GM19463 (cell line): ENCODE measurements at regions not wholly inside any gene's neighbourhood (a gene's known extent, or its start where the extent isn't known, plus 50 kb on each side); places are given as distances from the start of the nearest gene placed in this dataset.
"Not testable (repeated sequence)": the region's sequence is repeated elsewhere in the genome, so short reads cannot be mapped to it uniquely, and the experiment has no call there.

Experiments used
- ATAC-seq: cut with Tn5 transposase; IDR thresholded peaks from one replicate; pipeline ENCODE4 v1.9.1; 2021; ENCODE audit warnings: mild to moderate bottlenecking, moderate library complexity; ENCODE audit not compliant: unreplicated experiment

DNA sequence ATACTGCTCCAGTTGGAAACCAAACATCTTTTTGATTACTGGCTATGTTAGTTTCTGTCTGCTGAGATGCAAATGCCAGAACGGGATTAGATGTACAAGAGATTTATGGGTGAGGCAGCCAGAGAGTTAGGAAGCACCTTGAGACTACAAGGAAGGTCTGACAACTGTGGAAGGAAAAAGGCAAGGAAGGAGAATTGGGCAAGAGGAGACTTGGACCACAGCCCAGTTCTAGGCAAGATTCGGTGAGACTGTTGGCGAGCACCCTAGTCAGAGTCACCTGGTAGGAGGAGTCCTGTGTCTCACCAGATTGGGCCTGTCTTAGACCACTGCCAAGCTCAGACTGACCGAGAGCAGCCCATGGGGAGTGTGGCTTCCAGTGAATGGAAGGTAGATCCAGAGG lies 91.8 kb upstream of the F13A1 start:
- no peak for ATAC-seq

DNA sequence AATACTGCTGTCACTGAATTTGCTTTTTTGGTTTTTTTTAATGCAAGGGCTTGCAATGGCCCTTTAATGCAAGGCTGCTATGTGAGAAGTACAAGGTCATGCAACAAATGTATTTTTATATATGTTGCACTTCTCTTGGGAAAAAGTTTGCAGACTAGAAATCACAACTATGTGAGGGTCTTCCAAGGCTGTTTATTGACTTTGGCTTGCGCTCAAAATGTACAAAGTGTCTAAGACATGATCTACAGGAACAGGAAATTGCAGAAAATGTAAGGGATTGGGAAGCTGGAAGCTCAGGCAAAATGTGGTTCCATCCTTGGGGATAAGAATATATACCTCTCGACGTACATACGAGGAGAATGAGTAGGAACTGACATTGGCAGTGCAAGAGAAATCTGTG lies 92.2 kb upstream of the F13A1 start:
- no peak for ATAC-seq

DNA sequence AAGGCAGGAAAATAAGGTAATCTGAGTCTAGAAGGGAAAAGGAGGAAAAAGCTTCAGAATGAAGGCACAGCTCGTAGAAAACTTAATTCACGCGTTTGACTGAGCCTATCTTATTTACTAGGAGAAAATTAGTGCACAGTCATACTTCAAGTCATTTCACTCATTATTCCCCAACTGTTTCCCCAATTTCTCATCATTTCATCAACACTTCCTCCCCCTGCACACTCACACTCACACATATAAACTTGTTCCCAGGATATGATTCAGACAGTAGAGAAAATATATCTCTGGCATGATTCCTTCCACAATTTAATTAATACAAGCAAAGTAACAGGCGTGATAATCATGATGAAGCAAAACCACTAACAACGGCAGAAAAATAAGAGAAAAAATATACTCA lies 94.5 kb upstream of the F13A1 start:
- ATAC-seq = no peak

DNA sequence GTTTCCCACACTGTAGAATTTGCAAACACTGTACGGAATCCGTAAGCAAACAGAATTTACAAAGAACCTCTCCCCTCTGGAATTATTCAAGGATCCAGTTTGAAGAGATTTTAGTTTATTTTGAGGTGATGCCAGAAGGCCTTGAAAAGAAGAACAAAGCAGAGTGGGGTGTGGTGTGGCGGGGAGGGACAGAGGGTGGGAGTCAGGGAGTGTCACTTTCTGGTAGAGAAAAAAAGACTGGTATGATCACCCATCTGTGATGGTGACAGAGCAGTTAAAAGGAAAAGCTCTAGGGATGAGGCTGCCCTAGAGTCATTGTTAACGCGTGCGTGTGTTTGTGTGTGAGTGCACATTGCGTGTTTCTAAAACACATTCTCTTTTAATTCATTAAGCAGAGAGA lies 97.0 kb upstream of the F13A1 start:
- no peak for ATAC-seq

DNA sequence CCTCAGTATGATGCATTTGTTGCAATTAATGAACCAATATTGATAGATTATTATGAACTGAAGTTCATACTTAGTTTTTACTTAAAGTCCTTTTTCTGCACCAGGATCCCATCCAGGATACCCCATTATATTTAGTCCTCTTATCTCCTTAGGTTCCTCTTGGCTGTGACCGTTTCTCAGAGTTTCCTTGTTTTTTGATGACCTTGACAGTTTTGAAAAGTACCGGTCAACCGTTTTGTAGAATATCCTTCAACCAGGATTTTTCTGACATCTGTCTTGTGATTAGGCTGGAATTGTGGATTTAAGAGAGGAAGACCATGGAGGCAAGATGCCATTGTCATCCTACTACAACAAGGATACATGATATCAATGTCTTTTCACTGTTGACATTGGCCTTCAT lies 98.0 kb upstream of the F13A1 start:
- no peak for ATAC-seq

DNA sequence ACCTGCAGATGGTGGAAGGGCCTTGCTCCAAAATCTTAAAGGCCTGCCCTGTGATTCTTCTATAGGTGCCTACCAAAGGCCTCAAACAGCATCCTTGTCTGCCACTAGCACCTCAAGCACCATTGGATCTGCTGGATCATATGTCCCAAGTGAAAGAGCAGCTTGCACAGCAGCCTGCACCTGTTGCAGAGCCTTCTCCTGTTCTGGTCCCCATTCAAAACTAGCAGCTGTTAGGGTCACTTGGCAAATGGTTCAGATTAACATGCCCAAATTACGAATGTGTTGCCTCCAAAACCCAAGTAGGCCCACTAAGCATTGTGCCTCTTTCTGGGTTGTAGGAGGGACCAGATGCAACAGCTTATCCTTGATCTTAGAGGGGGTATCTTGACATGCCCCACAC lies 99.6 kb upstream of the F13A1 start:
- ATAC-seq = no peak

DNA sequence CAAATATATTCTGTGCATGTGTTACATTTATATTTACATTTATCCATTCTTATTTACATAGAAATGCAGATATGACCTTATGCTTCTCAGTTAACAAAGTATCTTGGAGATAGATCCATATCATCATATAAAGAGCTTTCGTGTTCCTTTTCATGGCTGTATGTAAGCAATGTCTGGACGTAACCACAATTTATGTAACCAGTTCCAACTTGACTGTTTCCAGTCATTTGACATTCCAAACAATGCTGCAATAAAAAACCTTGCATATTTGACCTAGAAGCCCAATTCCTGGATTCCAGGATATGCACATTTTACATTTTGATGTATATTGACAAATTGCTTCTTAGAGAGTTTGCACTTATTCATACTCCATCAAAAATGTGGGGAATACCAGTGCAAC lies 113.7 kb upstream of the F13A1 start:
- ATAC-seq = no peak

DNA sequence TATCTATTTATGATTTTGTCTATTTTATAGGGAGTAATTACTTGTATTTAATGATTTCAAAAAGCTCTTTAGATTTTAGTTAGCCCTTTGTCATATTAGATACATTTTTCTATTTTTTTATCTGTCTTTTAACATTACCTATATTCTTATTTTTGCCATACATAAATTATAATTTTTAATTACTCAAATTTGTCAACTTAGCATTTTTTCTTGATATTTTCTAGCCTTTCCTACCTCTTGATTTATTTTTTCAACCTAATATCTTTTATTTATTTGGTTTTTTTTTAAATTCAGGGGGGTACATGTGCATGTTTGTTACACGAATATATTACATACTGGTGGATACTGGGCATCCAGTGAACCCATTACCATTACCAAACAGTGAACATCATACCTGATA lies 114.3 kb upstream of the F13A1 start:
- no peak for ATAC-seq

DNA sequence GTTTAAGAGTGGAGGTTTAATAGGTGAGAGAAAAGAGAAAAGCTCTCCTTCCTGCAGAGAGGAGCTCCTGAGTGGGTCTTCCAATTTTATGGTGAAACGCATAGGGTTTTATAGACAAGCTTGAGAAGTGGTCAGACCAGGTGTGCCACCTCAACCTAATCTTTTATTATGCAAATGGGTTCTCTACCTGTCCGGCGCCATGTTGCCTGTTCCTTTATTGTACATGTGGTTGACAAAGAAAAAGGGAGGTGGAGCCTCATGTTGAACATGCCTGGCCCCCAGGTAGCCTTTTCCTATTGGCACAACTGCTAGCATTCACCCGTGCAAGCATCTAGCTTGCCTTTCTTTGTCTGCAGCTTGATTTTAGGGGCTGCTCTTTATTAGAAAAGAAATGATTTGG lies 115.9 kb upstream of the F13A1 start:
- no peak for ATAC-seq

DNA sequence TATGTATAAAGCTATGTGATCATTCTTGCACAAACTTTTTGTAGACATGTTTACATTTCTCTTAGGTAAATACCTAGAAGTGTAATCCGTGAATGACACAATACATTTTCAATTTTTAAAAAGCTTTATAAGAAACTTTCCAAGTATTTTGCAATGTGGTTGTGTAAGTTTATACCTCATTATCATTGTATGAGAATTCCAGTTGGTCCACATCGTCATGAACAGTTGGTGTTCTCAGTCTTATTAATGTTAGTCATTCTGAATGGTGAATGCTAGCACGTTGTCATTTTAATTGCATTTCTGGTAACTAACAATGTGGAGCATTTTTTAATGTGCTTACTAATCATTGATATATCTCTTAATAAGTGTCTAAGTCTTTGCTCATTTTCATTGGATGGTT lies 116.5 kb upstream of the F13A1 start:
- no peak for ATAC-seq

DNA sequence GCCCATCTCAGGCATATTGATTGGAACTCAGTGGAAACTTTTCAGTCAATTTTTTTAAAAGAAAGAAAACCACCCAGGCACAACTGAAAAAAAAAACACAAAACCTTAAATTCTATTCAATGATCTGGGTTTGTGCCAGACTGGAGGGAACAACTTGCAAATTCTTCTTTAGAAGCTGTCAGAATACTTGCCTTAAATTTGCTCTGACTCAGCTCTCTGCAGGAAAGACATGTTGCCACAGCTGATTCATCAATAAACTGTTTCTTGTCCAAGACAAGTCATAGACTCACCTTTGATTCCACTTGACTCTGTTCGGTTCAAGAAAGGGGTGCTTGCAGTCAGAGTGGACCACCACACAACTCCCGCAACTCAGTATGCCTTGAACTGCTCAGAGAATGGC lies 117.8 kb upstream of the F13A1 start:
- no peak for ATAC-seq

DNA sequence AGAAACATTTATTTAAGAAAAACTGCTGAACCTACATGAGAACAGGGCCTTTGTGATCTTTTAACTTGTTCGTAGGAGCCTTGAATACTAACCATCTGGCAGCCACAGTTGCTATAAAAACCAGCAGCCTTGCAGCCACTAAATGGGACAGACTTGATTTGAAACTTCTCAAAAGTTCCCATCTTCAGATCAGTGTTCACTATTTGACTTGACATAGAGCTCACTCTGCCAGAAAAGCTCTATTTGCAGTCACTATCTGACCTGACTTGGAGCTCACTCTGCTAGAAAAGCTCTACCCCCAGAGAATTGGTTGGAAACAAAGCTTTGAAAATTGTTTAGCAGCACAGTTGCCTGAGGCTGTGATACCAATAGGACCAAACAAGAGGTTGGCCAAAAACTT lies 119.3 kb upstream of the F13A1 start:
- ATAC-seq = no peak

DNA sequence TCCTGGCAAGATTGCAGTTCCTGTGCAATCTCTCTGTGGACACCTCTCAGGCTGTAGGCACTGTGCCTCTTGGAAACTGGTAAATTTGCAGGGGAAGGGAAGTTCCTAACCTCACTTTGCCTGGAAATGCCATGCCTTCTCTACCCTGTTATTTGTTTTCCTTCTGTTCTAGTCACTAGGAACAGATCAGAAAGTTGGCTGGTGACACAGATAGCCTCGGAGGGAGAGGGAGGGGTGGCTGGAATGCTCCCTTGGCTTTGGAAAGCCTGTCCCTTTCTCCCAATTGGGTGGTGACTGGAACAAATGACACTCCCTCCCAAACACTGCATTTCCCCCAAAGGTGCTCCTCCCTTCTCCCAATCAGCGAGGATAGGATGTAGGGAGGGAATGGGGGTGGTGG lies 131.5 kb upstream of the F13A1 start:
- ATAC-seq = no peak

DNA sequence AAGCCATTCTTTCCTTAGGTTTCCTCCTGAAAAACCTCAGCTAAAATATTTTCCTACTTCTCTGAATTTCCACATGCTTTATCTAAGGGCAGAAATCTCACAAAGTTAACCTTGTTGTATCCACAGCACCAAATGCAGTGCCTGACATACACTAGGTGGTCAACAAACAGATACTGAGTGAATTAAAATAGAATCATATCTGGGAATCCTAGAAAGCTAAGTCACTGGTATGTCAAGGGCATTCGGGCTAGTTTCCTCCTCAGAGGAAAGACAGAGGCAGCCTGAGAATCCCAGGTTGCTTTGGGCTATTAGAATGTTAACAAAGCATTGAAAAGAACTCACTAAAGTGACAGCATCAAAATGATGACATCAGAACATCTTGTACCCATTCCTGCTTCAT lies 132.7 kb upstream of the F13A1 start:
- ATAC-seq = no peak

DNA sequence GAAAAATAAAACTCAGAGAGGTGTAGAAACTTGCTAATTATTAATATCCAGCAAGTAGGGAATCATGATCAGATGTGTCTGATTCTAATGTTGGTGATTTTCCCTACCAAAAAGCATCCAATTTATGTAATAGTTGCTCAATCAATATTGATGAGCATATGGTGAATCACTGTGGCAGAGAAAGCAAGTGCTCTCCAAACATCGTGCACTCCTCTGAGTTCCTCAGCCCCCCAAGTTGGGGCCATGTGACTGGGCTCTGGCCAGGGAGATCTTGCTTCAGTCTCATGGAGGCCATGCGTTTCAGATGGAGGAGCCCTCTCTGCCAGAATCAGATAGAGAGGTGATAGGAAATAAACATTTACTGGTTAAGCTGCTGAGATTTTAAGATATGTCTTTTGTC lies 133.2 kb upstream of the LY86 start:
- ATAC-seq = no peak

DNA sequence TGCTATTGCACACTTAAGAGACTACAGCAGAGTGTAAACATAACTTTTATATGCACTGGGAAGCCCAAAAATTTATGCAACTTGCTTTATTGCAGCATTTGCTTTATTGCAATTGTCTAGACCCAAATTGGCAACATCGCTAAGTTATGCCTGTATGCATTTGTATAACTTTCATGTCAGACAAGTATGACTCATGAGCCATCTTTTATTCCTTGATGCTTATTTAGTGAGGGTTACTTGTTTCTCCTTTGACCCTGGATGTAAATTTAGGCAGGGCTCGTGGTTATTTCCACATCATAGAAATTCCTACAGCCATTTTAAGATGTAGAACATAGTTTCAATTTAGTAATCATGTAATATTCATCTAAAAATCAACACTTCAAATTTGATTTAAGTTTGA lies 130.3 kb upstream of the LY86 start:
- no peak for ATAC-seq

DNA sequence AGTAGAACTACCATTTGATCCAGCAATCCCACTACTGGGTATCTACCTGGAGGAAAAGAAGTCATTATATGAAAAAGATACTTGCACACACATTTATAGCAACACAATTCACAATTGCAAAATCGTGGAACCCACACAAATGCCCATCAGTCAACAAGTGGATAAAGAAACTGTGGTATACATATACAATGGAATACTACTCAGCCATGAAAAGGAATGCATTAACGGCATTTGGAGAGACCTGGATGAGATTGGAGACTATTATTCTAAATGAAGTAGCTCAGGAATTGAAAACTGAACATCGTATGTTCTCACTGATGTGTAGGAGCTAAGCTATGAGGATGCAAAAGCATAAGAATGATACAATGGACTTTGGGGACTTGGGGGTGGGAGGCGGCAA lies 128.6 kb upstream of the LY86 start:
- not testable (repeated sequence) for ATAC-seq

DNA sequence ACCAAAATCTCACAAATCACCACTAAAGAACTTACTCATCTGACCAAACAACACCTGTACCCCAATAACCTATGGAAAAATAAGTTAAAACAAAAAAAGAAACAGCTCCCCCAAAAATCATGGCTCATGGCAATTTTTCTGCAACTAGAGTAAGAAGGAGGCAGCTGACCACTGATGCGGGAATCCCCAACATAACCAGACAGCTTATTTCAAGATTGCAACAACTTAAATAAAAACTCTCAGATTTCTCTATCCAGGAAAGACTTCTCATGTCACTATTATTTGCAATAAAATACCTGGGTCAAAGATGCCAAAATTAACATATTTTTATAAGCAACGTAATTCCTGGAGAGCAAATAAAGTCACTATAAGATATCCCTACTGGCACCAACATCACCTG lies 128.1 kb upstream of the LY86 start:
- ATAC-seq = no peak

DNA sequence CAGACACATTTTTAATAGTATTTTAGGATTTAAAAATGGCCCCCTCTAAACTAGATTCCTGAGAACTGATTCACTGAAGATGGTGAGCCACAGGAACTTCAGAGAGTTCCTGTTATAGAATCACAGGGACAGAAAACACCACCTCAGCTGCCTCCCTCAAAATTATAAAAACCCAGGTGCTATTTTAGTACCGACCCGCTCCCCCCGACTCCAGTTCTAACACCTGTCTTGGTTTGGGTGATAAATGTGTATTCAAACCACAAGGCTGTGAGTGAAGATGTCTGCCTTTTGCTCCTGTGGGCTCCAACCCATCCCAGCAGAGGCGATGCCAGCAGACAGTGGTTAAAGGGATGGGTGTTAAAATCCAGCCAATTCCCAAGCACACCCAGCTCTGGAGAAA lies 127.4 kb upstream of the LY86 start:
- no peak for ATAC-seq

DNA sequence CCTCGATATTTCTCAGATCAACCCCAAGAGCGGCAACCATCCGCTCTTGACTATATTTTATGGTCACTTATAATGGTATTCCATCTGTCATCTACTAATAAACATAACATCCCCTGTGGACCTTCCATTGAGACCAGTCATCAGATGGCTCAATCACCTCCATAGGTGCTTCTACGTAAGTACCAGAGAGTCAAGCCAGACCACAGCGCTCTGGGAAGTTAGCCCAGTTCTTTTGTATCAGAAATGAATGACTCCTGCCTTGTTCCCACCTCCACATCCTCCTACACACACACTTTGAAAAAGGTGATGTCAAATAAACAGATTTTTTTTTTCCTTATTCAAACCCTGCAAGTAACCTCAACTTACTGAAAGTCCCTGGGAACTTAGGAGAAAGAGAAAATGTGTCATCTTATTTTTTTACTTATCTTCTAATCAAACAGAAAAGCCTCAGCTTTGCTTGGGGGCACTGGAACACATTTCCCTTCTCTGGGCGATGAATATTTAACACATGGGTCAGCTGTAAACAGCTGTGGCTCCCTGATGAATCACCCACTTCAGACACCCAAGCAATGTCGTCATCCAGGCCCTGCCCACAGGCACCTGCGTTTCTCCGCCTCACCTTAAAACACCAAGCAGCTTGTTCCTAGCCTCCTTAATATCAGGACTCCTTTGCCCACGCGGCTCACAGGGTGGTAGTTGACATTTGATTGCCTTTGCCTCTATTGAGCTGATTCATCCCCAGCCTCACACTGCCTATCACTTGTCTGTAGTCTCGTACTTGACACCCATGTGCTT lies 121.4 kb upstream of the LY86 start:
- ATAC-seq = no peak

DNA sequence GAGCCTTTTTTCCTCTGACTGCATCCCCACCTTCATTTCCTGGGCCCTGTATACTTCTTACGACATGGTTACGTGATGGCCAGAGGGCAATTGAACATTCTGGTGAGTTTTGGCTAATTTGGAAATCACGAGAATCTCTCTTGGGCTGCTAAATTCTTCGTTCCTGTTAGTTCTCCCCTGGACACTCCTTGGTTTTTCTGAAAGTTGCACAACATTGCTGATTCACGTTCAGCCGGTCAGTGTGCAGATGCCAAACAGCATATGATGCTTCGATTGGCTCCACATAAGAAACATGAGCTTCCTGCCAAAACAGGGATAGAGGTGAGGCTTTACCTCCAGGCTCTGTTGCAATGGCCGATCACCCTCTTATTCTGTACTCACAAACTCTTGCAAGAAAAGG lies 119.4 kb upstream of the LY86 start:
- no peak for ATAC-seq

DNA sequence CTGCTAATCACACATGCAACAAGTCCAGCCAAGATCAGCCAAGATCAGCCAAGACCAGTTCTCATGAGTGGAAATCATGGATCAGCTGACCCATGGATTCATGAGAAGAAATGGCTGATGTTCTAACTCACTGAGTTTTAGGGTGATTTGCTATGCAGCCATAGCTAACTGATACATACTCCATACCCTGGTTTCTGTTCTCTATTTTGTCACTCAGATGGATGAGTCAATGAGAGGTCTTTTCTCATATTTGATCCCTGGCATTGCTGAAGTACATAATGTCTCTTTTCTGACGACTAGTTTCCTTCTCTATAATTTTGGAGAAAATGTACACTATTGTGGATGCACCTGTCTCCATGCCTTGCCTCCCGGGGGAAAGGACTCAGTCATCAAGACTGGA lies 118.4 kb upstream of the LY86 start:
- ATAC-seq = no peak

DNA sequence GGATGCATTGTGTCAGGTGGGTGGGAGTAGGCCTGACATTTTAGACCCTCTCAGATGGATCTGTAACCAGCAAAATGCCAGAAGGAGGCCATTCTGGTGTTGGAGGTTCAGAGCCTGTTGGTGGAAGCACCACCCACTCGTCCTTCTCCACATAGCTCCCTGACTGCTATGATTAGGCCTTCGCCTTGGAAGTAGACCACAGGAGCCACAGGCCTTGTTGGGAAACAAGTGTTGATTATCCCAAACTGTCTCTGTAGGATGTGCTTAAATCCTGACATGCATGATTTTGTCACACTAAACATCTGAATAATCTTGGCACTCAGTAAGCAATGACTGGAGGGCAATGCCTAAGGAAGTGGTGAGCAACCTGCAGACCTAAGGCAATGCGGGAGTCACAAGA lies 117.2 kb upstream of the LY86 start:
- ATAC-seq = no peak
